H1 (cell line): ENCODE measurements at regions not wholly inside any gene's neighbourhood (a gene's known extent, or its start where the extent isn't known, plus 50 kb on each side); places are given as distances from the start of the nearest gene placed in this dataset.

Experiments
- CTCF ChIA-PET: fragments of 300-600 bp; sonication (Branson Sonifier 250); formaldehyde crosslinking; loops from one replicate; lab custom pipeline; 2021; ENCODE audit not compliant: partially characterized antibody; lab: Charles Lee
- POLR2A ChIA-PET: fragments of 300-600 bp; sonication (Branson Sonifier 250); formaldehyde crosslinking; loops from one replicate; lab custom pipeline; 2021; ENCODE audit warnings: inconsistent platforms; ENCODE audit not compliant: partially characterized antibody; lab: Charles Lee
- DNase-seq, 2 experiments: peaks; one replicate each; pipeline versions ENCODE4 v3.0.0 to v3.0.0-alpha.2; 2010 to 2022; ENCODE audit warnings: low spot score in 2 of 2, low read depth in 1 of 2, mixed read lengths in 1 of 2
- FAIRE-seq: peaks from 2 replicates; lab custom pipeline; 2011; peaks lifted over from hg19 to GRCh38; lab: Jason Lieb, UNC
- H2AFZ ChIP-seq: 2 replicates; pipeline ENCODE4 v1.8.1; 2012; ENCODE audit warnings: low read length, inconsistent platforms
- H2AK5ac ChIP-seq: 2 replicates; pipeline ENCODE4 v1.6.1; 2013; ENCODE audit warnings: low read depth, low read length
- H2BK120ac ChIP-seq: replicated peaks from 2 replicates; pipeline ENCODE3; 2013; ENCODE audit warnings: low read depth, low read length, inconsistent platforms
- H2BK12ac ChIP-seq: 2 replicates; pipeline ENCODE4 v1.6.1; 2013; ENCODE audit warnings: low read depth, low read length
- H2BK15ac ChIP-seq: 2 replicates; pipeline ENCODE4 v1.6.1; 2013; ENCODE audit warnings: low read length
- H2BK20ac ChIP-seq: 2 replicates; pipeline ENCODE4 v1.6.1; 2013; ENCODE audit warnings: low read length
- H2BK5ac ChIP-seq: 2 replicates; pipeline ENCODE4 v1.6.1; 2013; ENCODE audit warnings: low read depth, low read length
- H3K14ac ChIP-seq: 2 replicates; pipeline ENCODE4 v1.6.1; 2013; ENCODE audit warnings: inconsistent platforms; ENCODE audit not compliant: insufficient read length
- H3K18ac ChIP-seq: 2 replicates; pipeline ENCODE4 v1.6.1; 2013; ENCODE audit warnings: low read length; ENCODE audit errors: extremely low read depth
- H3K23ac ChIP-seq: 2 replicates; pipeline ENCODE4 v1.6.1; 2013; ENCODE audit warnings: inconsistent platforms; ENCODE audit not compliant: insufficient read length
- H3K23me2 ChIP-seq: 2 replicates; pipeline ENCODE4 v1.6.1; 2013; ENCODE audit warnings: low read depth, low read length
- H3K27ac ChIP-seq: 2 replicates; pipeline ENCODE4 v1.6.1; 2011; ENCODE audit warnings: low read depth, low read length, inconsistent platforms
- H3K27me3 ChIP-seq, 4 experiments: replicated peaks in 1 of 4; 1 replicate in 1 of 4; 2 replicates in 3 of 4; pipeline versions ENCODE4 v1.6.1 to v1.8.1; 2011 to 2013; ENCODE audit warnings: low read length in 3 of 4, mild to moderate bottlenecking in 3 of 4, inconsistent platforms in 2 of 4, mixed read lengths in 2 of 4, moderate library complexity in 1 of 4; ENCODE audit not compliant: control insufficient read depth in 3 of 4, insufficient read depth in 3 of 4; ENCODE audit errors: extremely low read depth in 1 of 4
- H3K36me3 ChIP-seq, 4 experiments: 2 replicates each; pipeline versions ENCODE4 v1.6.1 to v1.8.1; 2011 to 2013; ENCODE audit warnings: mild to moderate bottlenecking in 4 of 4, low read length in 3 of 4, moderate library complexity in 2 of 4, control low read depth in 1 of 4, inconsistent platforms in 1 of 4; ENCODE audit not compliant: insufficient read depth in 4 of 4, control insufficient read depth in 2 of 4
- H3K4ac ChIP-seq: replicated peaks from 2 replicates; pipeline ENCODE3; 2013; ENCODE audit warnings: low read length, low read depth, mixed read lengths, inconsistent platforms; ENCODE audit not compliant: insufficient read length
- H3K4me1 ChIP-seq, 4 experiments: replicated peaks in 1 of 4; 1 replicate in 1 of 4; 2 replicates in 3 of 4; pipeline versions ENCODE4 v1.6.1 to v1.8.1; 2011 to 2013; ENCODE audit warnings: low read length in 3 of 4, inconsistent platforms in 2 of 4, mixed read lengths in 1 of 4; ENCODE audit not compliant: insufficient read depth in 4 of 4, control insufficient read depth in 3 of 4
- H3K4me2 ChIP-seq, 2 experiments: 2 replicates each; pipeline versions ENCODE4 v1.6.1 to v1.8.1; 2011 to 2013; ENCODE audit warnings: low read depth in 2 of 2, low read length in 2 of 2, control low read depth in 1 of 2, inconsistent platforms in 1 of 2, mild to moderate bottlenecking in 1 of 2; ENCODE audit not compliant: insufficient read depth in 1 of 2
- H3K4me3 ChIP-seq, 4 experiments: fragments of 200-600, 300-600 bp in 1 of 4; sonication (generic), shearing (Covaris generic), sonication (Bioruptor Twin) in 1 of 4; 2 replicates each; pipeline versions ENCODE4 v1.5.1 to v1.8.1; 2011 to 2016; ENCODE audit warnings: low read length in 4 of 4, low read depth in 3 of 4, control low read depth in 2 of 4, inconsistent platforms in 2 of 4, mild to moderate bottlenecking in 2 of 4, mixed read lengths in 1 of 4, moderate library complexity in 1 of 4; ENCODE audit not compliant: insufficient read depth in 2 of 4; ENCODE audit errors: extremely low read depth in 1 of 4
- H3K56ac ChIP-seq: replicated peaks from 2 replicates; pipeline ENCODE3; 2013; ENCODE audit warnings: low read depth, mild to moderate bottlenecking, mixed read lengths, low read length, inconsistent platforms; ENCODE audit not compliant: insufficient read length
- H3K79me1 ChIP-seq: 2 replicates; pipeline ENCODE4 v1.6.1; 2013; ENCODE audit warnings: low read depth, low read length, control low read depth
- H3K79me2 ChIP-seq, 2 experiments: 2 replicates each; pipeline versions ENCODE4 v1.6.1 to v1.8.1; 2012 to 2013; ENCODE audit warnings: low read length in 2 of 2, mild to moderate bottlenecking in 2 of 2, inconsistent platforms in 1 of 2; ENCODE audit not compliant: insufficient read depth in 2 of 2, control insufficient read depth in 1 of 2
- H3K9ac ChIP-seq, 4 experiments: replicated peaks in 1 of 4; 1 replicate in 1 of 4; 2 replicates in 3 of 4; pipeline versions ENCODE4 v1.6.1 to v1.8.1; 2011 to 2013; ENCODE audit warnings: low read depth in 3 of 4, low read length in 3 of 4, control low read depth in 2 of 4, mild to moderate bottlenecking in 2 of 4, moderate library complexity in 2 of 4, inconsistent platforms in 1 of 4; ENCODE audit errors: extremely low read depth in 1 of 4
- H3K9me3 ChIP-seq, 2 experiments: 2 replicates each; pipeline versions ENCODE4 v1.6.1 to v1.8.1; 2012 to 2013; ENCODE audit warnings: mild to moderate bottlenecking in 2 of 2, moderate library complexity in 2 of 2, control low read depth in 1 of 2, inconsistent platforms in 1 of 2, low read depth in 1 of 2, low read length in 1 of 2, mixed read lengths in 1 of 2; ENCODE audit not compliant: insufficient read depth in 2 of 2
- H4K20me1 ChIP-seq, 2 experiments: replicated peaks in 1 of 2; 2 replicates each; pipeline versions ENCODE3 to v1.8.1; 2011 to 2013; ENCODE audit warnings: inconsistent platforms in 2 of 2, low read length in 2 of 2, mild to moderate bottlenecking in 1 of 2; ENCODE audit not compliant: insufficient read depth in 2 of 2, control insufficient read depth in 1 of 2
- H4K5ac ChIP-seq: 2 replicates; pipeline ENCODE4 v1.6.1; 2013; ENCODE audit warnings: low read length, low read depth, mixed read lengths, inconsistent platforms; ENCODE audit not compliant: insufficient read length
- H4K8ac ChIP-seq: 2 replicates; pipeline ENCODE4 v1.8.0; 2013; ENCODE audit warnings: mild to moderate bottlenecking, moderate library complexity, low read length, inconsistent platforms; ENCODE audit not compliant: insufficient read depth; ENCODE audit errors: extremely low read depth
- H4K91ac ChIP-seq: replicated peaks from 2 replicates; pipeline ENCODE3; 2013; ENCODE audit warnings: low read length, mixed read lengths, inconsistent platforms; ENCODE audit not compliant: insufficient read length
- ATF2 ChIP-seq: IDR thresholded peaks from 2 replicates; pipeline ENCODE4 v1.6.1; 2012; ENCODE audit warnings: low read length, inconsistent platforms
- CHD1 ChIP-seq: IDR thresholded peaks from 2 replicates; pipeline ENCODE4 v1.6.1; 2012; ENCODE audit warnings: low read depth, low read length, improper control_type of control experiment
- GABPA ChIP-seq: IDR thresholded peaks from 2 replicates; pipeline ENCODE4 v1.6.1; 2011; ENCODE audit warnings: mild to moderate bottlenecking, low read length, moderate library complexity, borderline replicate concordance; ENCODE audit not compliant: insufficient read depth
- JUN ChIP-seq: IDR thresholded peaks from 2 replicates; pipeline ENCODE4 v1.6.1; 2011; ENCODE audit warnings: low read depth, mild to moderate bottlenecking, improper control_type of control experiment, low read length
- SP4 ChIP-seq: IDR thresholded peaks from 2 replicates; pipeline ENCODE4 v1.6.1; 2012; ENCODE audit warnings: low read length, inconsistent platforms
- TAF1 ChIP-seq: IDR thresholded peaks from 2 replicates; pipeline ENCODE4 v1.6.1; 2011; ENCODE audit warnings: mild to moderate bottlenecking, low read depth, low read length
- WGBS, 2 experiments: shearing (Covaris generic) in 1 of 2; methylation state at CpG; one replicate each; pipeline versions ENCODE4 v1.1.6 to v1.1.7; 2013 to 2015; ENCODE audit warnings: low lambda C conversion rate in 2 of 2, mixed read lengths in 2 of 2, inconsistent platforms in 1 of 2, low coverage in 1 of 2, missing lambda C conversion rate in 1 of 2; ENCODE audit not compliant: insufficient replicate concordance in 2 of 2, insufficient coverage in 1 of 2, insufficient read length in 1 of 2; ENCODE audit errors: extremely low coverage in 1 of 2, missing lambda C conversion rate in 1 of 2; 5-methylcytosine and 5-hydroxymethylcytosine counted together
- TF ChIP-seq, protein P1 (sequence below): IDR thresholded peaks from 2 replicates; pipeline ENCODE4 v1.6.1; 2011; ENCODE audit warnings: low read length, improper control_type of control experiment
- TF ChIP-seq, protein P2 (sequence below): IDR thresholded peaks from 2 replicates; pipeline ENCODE4 v1.6.1; 2012; ENCODE audit warnings: inconsistent platforms

DNA sequence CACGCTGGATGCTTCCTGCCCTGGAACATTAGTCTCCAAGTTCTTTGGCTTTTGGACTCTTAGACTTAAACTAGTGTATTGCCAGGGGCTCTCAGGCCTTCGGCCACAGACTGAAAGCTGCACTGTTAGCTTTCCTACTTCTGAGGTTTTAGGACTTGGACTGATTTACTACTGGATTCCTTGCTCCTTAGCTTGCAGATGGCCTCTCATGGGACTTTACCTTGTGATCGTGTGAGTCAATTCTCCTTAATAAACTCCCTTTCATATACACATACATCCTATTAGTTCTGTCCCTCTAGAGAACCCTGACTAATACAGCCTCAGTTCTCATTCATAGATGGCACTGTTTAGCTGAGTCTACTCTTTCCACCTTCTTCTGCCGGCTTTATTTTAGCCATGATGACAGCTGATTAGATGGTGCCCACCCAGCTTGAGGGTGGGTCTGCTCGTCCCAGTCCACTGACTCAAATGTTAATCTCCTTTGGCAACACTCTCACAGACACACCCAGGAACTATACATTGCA, 389.1 kb downstream of the NYAP2 start:
- no peak overlapping the region for H3K4me3 ChIP-seq
- H3K27ac ChIP-seq = no peak overlapping the region
- H3K27me3 ChIP-seq = no peaks in the 10 kb centered on the region
- no peak for FAIRE-seq
- no peak overlapping the region for H4K91ac ChIP-seq
- H2BK5ac ChIP-seq = no peak overlapping the region
- no peak overlapping the region for H3K18ac ChIP-seq
- no peak overlapping the region for H3K56ac ChIP-seq
- no peak overlapping the region; the same call in 1 of the 2 replicates for H2AFZ ChIP-seq
- H4K20me1 ChIP-seq = no peaks in the 10 kb centered on the region
- CTCF ChIA-PET = interaction anchor here (1.0 kb wide), 1 partner anchor 21 kb away, joined by 3 read pairs; no protein-coding TSS in a partner anchor
- H3K4me2 ChIP-seq = no peak overlapping the region
- no peaks in the 10 kb centered on the region for H3K36me3 ChIP-seq
- H4K8ac ChIP-seq = no peak overlapping the region
- H3K23ac ChIP-seq = no peak overlapping the region
- H2BK20ac ChIP-seq = no peak overlapping the region
- H3K23me2 ChIP-seq = no peaks in the 10 kb centered on the region
- no peak for TF ChIP-seq TAF1
- TF ChIP-seq GABPA = no peak
- no peak for TF ChIP-seq JUN
- TF ChIP-seq CHD1 = no peak
- TF ChIP-seq, protein P1, sequence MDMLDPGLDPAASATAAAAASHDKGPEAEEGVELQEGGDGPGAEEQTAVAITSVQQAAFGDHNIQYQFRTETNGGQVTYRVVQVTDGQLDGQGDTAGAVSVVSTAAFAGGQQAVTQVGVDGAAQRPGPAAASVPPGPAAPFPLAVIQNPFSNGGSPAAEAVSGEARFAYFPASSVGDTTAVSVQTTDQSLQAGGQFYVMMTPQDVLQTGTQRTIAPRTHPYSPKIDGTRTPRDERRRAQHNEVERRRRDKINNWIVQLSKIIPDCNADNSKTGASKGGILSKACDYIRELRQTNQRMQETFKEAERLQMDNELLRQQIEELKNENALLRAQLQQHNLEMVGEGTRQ = no peak
- TF ChIP-seq, protein P2, sequence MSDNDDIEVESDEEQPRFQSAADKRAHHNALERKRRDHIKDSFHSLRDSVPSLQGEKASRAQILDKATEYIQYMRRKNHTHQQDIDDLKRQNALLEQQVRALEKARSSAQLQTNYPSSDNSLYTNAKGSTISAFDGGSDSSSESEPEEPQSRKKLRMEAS = no peak
- no peak for TF ChIP-seq SP4
- no peak for TF ChIP-seq ATF2
- H3K9ac ChIP-seq = no peak overlapping the region
- POLR2A ChIA-PET = no interaction called here
- no peak overlapping the region for H2AK5ac ChIP-seq
- 94% methylated on average over 5 of the region's 5 CpGs; no CpG with 5 or more reads in 1 of the 2 experiments for WGBS, 2 experiments
- no peaks in the 10 kb centered on the region for H3K9me3 ChIP-seq
- H3K4ac ChIP-seq = no peak overlapping the region
- H2BK120ac ChIP-seq = no peak overlapping the region
- no peak overlapping the region for H3K14ac ChIP-seq
- no peak overlapping the region for H2BK12ac ChIP-seq
- H3K79me2 ChIP-seq = no peaks in the 10 kb centered on the region
- no peak for DNase-seq
- H3K79me1 ChIP-seq = no peaks in the 10 kb centered on the region
- H4K5ac ChIP-seq = no peak overlapping the region
- no peaks in the 10 kb centered on the region for H3K4me1 ChIP-seq
- H2BK15ac ChIP-seq = no peak overlapping the region
